Karpas-422 (cell line): ENCODE measurements at regions not wholly inside any gene's neighbourhood (a gene's known extent, or its start where the extent isn't known, plus 50 kb on each side); places are given as distances from the start of the nearest gene placed in this dataset.

Experiments
- DNase-seq: peaks from one replicate; pipeline ENCODE4 v3.0.0-alpha.2; 2015
- H2AFZ ChIP-seq: fragments of 200-600 bp; sonication (generic); 2 replicates; pipeline ENCODE4 v1.6.1; 2014; ENCODE audit warnings: antibody characterized with exemption, low read length, mixed read lengths
- H3K27ac ChIP-seq: fragments of 200-600 bp; sonication (generic); 2 replicates; pipeline ENCODE4 v1.5.1; 2014; ENCODE audit warnings: mild to moderate bottlenecking, low read length, moderate library complexity
- H3K27me3 ChIP-seq: fragments of 200-600 bp; sonication (generic); 2 replicates; pipeline ENCODE4 v1.6.1; 2014; ENCODE audit warnings: low read length, mixed read lengths
- H3K36me3 ChIP-seq: fragments of 200-600 bp; sonication (generic); 2 replicates; pipeline ENCODE4 v1.6.1; 2014; ENCODE audit warnings: low read length, mixed read lengths; ENCODE audit not compliant: insufficient read depth
- H3K4me1 ChIP-seq: fragments of 200-600 bp; sonication (generic); 2 replicates; pipeline ENCODE4 v1.6.1; 2014; ENCODE audit warnings: mild to moderate bottlenecking, low read length, mixed read lengths
- H3K4me2 ChIP-seq: fragments of 200-600 bp; sonication (generic); 2 replicates; pipeline ENCODE4 v1.6.1; 2014; ENCODE audit warnings: low read length, low read depth, mild to moderate bottlenecking; ENCODE audit not compliant: poor library complexity, severe bottlenecking
- H3K4me3 ChIP-seq: fragments of 200-600 bp; sonication (generic); 2 replicates; pipeline ENCODE4 v1.5.1; 2014; ENCODE audit warnings: mild to moderate bottlenecking, antibody characterized with exemption, low read length, mixed read lengths
- H3K79me2 ChIP-seq: fragments of 200-600 bp; sonication (generic); 2 replicates; pipeline ENCODE4 v1.6.1; 2014; ENCODE audit warnings: mild to moderate bottlenecking, low read length, mixed read lengths
- H3K9ac ChIP-seq: fragments of 200-600 bp; sonication (generic); 2 replicates; pipeline ENCODE4 v1.6.0; 2014; ENCODE audit warnings: low read length
- H3K9me2 ChIP-seq: fragments of 200-600 bp; sonication (generic), shearing (Covaris generic); replicated peaks from 2 replicates; pipeline ENCODE4 v1.6.0; 2014; ENCODE audit warnings: mild to moderate bottlenecking, low read length, moderate library complexity; ENCODE audit not compliant: insufficient read depth
- H3K9me3 ChIP-seq: fragments of 300-700, 200-600 bp; sonication (generic); 2 replicates; pipeline ENCODE4 v1.6.1; 2014; ENCODE audit warnings: low read length, mixed read lengths
- H4K20me1 ChIP-seq: fragments of 200-600 bp; sonication (generic); 2 replicates; pipeline ENCODE4 v1.6.1; 2014; ENCODE audit warnings: mild to moderate bottlenecking, antibody characterized with exemption, low read length, low read depth; ENCODE audit not compliant: insufficient read depth

DNA sequence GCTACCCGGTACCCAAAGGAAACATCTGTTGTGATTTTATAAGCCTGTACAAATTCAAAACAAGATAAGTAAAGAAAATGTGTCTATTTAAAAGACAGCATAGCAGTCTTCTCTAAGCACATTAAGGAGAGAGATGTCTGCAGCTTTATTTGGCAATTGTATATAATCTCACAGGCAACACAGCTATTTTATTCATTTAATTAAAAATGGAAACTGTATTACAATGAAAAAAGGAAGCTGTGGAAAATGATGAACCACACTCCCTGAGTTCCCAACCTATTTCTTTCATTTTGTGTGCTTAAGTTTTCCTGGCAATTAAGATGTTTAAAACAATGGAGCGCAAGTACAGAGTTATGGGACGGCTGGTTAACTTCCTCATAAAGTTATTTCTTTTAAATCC is 78.4 kb downstream of the CBLL2 start:
- H3K27me3 ChIP-seq = no peaks in the 10 kb centered on the region
- H3K27ac ChIP-seq = no peak overlapping the region
- no peaks in the 10 kb centered on the region for H4K20me1 ChIP-seq
- H3K9ac ChIP-seq = no peak overlapping the region
- no peak overlapping the region for H3K4me3 ChIP-seq
- H3K79me2 ChIP-seq = no peaks in the 10 kb centered on the region
- H3K4me1 ChIP-seq = no peaks in the 10 kb centered on the region
- no peaks in the 10 kb centered on the region for H3K9me2 ChIP-seq
- no peak overlapping the region for H2AFZ ChIP-seq
- no peak for DNase-seq
- no peak overlapping the region for H3K4me2 ChIP-seq
- no peaks in the 10 kb centered on the region for H3K9me3 ChIP-seq
- H3K36me3 ChIP-seq = no peaks in the 10 kb centered on the region

DNA sequence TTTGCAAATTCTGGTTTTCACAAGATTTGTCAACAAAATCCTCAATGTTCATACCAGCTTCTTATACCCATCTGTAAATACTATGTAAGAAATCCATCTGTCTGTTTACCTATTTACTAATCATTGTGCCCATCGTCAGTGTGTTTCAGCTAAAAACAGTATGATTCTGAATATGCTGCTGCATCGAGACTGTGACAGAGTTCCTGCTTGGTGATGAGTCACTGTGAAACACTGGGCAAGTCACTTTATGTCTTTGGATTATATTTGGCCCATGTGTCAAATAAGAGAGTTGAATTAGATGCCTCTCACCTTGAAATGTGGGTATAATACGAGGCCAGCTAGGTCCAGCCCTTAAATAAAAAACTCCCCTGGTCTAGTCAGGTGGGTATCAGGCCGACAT is 79.3 kb downstream of the CBLL2 start:
- H3K36me3 ChIP-seq = no peaks in the 10 kb centered on the region
- DNase-seq = no peak
- no peak overlapping the region for H2AFZ ChIP-seq
- no peaks in the 10 kb centered on the region for H3K9me3 ChIP-seq
- H3K4me1 ChIP-seq = no peaks in the 10 kb centered on the region
- H3K79me2 ChIP-seq = no peaks in the 10 kb centered on the region
- no peak overlapping the region for H3K27ac ChIP-seq
- no peaks in the 10 kb centered on the region for H3K9me2 ChIP-seq
- H4K20me1 ChIP-seq = no peaks in the 10 kb centered on the region
- no peak overlapping the region for H3K4me2 ChIP-seq
- no peak overlapping the region for H3K4me3 ChIP-seq
- no peak overlapping the region for H3K9ac ChIP-seq
- H3K27me3 ChIP-seq = no peaks in the 10 kb centered on the region

DNA sequence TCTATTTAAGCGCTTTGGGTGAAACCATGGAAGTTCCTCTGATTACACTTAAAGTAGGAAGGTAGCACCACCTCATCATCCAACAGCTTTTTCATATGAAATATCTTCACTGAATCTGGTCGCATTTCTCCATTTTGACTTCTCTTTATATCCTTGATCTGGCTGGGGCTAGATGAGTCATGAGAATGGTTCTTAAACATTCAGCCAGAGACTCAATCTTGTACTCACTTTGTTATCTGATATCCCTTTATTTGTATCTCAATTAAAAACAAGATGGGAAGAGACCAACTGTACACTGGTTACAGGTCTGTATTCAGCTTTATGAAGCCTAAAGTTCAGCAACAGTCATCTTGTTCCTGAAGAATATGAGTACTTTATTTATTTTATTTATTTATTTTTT is 84.9 kb downstream of the CBLL2 start:
- Histone ChIP-seq H3K36me3 (no peaks in the 10 kb centered on the region), H3K4me3 (no peak overlapping the region), H4K20me1 (no peaks in the 10 kb centered on the region), H3K9me3 (no peaks in the 10 kb centered on the region), H3K27ac (no peak overlapping the region), H2AFZ (no peak overlapping the region), H3K4me1 (no peaks in the 10 kb centered on the region), H3K79me2 (no peaks in the 10 kb centered on the region), H3K9me2 (no peaks in the 10 kb centered on the region), H3K4me2 (no peak overlapping the region), H3K27me3 (no peaks in the 10 kb centered on the region), H3K9ac (no peak overlapping the region)
- DNase-seq = no peak

DNA sequence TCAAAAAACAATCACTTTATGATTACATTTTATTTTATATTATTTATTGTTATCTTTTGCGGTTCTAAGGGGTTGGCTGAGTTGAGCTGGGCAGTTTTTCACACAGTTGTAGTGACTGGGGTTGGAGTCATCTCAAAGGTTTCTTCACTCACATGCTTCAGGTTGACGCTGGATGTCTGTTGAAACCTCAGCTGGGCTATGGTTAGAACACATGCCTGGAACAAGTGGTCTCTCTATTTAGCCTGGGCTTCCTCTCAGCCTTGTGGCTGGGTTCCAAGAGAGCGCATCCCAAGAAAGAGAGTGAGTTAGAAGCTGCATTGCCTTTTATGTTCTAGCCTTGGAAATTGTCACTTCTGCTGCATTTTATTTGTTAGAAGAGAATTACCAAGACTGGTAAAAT is 87.4 kb downstream of the CBLL2 start:
- Histone ChIP-seq H3K36me3 (no peaks in the 10 kb centered on the region), H3K4me3 (no peak overlapping the region)

DNA sequence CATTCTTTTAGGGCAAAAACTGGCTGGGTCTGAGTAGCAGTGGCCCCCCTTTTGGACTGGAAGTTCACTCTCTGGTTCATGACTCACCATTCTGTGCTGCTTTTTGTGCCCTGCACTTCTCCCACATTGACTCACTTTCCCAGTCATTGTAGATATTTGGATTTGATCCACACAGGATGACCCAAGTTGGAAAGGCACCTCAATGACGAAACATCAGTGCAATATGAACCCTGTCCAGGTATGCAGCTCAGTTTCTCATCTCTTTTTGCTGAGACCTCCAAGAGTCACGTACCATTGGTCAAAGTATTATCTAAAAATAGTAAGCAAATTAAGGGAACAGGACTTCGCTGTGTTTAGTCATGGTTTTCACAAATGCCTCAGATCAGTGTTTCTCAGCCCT is 92.7 kb downstream of the CBLL2 start:
- Histone ChIP-seq H3K4me2 (no peak overlapping the region), H3K9me2 (no peaks in the 10 kb centered on the region), H3K27me3 (no peaks in the 10 kb centered on the region)

More for the DNA sequence above, 87.4 kb downstream of the CBLL2 start:
- no peaks in the 10 kb centered on the region for H3K79me2 ChIP-seq
- H3K4me2 ChIP-seq = no peak overlapping the region
- DNase-seq = no peak
- no peaks in the 10 kb centered on the region for H4K20me1 ChIP-seq
- no peaks in the 10 kb centered on the region for H3K9me2 ChIP-seq
- no peaks in the 10 kb centered on the region for H3K9me3 ChIP-seq
- no peaks in the 10 kb centered on the region for H3K4me1 ChIP-seq
- no peak overlapping the region for H3K9ac ChIP-seq
- no peak overlapping the region for H3K27ac ChIP-seq
- H2AFZ ChIP-seq = no peak overlapping the region
- H3K27me3 ChIP-seq = no peaks in the 10 kb centered on the region

DNA sequence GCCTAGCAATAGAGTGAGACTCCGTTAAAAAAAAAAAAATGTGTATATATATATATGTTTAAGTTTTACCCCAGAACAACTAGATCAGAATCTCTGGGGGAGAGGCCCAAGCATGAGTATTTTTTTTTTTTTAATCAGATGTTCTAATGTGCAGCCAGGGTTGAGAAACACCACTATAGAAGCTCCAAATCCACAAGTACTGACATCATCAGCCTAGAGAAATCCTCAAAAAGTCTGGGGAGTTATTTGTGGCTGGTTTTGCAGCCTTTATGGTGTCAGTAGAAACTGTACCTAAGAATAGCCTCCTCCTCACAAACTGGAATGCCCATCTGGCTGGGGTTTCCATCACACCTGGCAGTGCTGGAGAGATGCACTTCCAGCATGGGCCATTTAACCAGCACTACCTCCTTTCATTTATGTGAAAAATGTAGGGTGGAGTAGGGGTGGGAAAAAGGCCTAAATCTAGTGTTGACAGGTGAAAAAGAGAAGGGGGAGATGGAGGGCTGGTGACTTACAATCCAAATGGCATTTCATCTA is 93.5 kb downstream of the CBLL2 start:
- H3K9ac ChIP-seq = no peak overlapping the region
- DNase-seq = no peak
- no peaks in the 10 kb centered on the region for H4K20me1 ChIP-seq
- H2AFZ ChIP-seq = no peak overlapping the region
- no peaks in the 10 kb centered on the region for H3K9me2 ChIP-seq
- no peak overlapping the region for H3K4me3 ChIP-seq
- no peaks in the 10 kb centered on the region for H3K27me3 ChIP-seq
- H3K4me1 ChIP-seq = no peaks in the 10 kb centered on the region
- H3K36me3 ChIP-seq = no peaks in the 10 kb centered on the region
- H3K27ac ChIP-seq = no peak overlapping the region
- no peaks in the 10 kb centered on the region for H3K79me2 ChIP-seq
- no peaks in the 10 kb centered on the region for H3K9me3 ChIP-seq
- no peak overlapping the region for H3K4me2 ChIP-seq

More for the DNA sequence above, 92.7 kb downstream of the CBLL2 start:
- no peak overlapping the region for H2AFZ ChIP-seq
- no peak overlapping the region for H3K9ac ChIP-seq
- no peaks in the 10 kb centered on the region for H4K20me1 ChIP-seq
- H3K9me3 ChIP-seq = no peaks in the 10 kb centered on the region
- no peaks in the 10 kb centered on the region for H3K4me1 ChIP-seq
- DNase-seq = no peak
- H3K36me3 ChIP-seq = no peaks in the 10 kb centered on the region
- H3K4me3 ChIP-seq = no peak overlapping the region
- no peaks in the 10 kb centered on the region for H3K79me2 ChIP-seq
- H3K27ac ChIP-seq = no peak overlapping the region

DNA sequence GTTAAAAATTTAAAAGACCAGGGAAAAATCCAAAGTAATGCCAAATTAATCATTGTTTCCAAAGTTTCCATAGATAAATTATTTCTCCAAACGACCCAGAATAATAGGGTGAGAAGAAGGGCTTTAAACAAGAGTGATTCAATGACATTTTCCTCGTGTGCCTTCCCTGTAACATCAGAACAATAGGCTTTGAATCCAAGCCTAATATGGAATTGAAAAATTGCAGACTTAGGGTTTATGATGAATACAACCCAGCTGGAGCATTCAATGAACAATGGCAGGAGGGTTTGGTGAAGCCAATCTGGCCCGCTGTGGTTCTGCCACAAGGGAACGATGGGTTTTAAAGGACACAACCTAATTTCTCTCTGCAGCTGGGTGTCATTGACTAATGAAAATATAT is 94.2 kb downstream of the CBLL2 start:
- Histone ChIP-seq H3K9me2 (no peaks in the 10 kb centered on the region), H4K20me1 (no peaks in the 10 kb centered on the region), H3K9me3 (no peaks in the 10 kb centered on the region), H3K9ac (no peak overlapping the region), H2AFZ (no peak overlapping the region), H3K79me2 (no peaks in the 10 kb centered on the region), H3K27ac (no peak overlapping the region), H3K36me3 (no peaks in the 10 kb centered on the region), H3K4me2 (no peak overlapping the region), H3K4me1 (no peaks in the 10 kb centered on the region), H3K27me3 (no peaks in the 10 kb centered on the region), H3K4me3 (no peak overlapping the region)
- no peak for DNase-seq

DNA sequence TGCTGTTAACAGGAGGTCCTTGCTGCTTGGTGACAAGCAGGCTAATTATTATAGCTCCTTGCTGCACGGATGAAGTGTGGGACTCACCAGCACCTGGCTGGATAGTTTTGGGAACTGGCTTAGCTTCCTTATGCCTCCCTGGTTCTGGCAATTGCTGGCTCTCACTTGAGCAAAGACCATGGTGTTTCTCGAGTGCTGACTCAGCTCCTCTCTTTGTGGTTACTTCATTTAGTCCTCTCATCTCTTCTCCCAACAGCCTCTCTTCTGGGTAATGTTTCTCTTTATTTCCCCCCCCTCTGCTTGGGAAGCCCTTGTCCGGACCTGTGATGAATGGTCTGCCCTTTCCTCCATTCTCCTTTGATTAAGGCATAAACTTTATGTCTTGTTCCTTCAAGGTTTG is 100.4 kb downstream of the CBLL2 start:
- Histone ChIP-seq H3K4me2 (no peak overlapping the region), H3K9me3 (no peaks in the 10 kb centered on the region), H3K36me3 (no peaks in the 10 kb centered on the region), H3K4me3 (no peak overlapping the region), H2AFZ (no peak overlapping the region), H3K9ac (no peak overlapping the region), H4K20me1 (no peaks in the 10 kb centered on the region), H3K79me2 (no peaks in the 10 kb centered on the region), H3K27ac (no peak overlapping the region), H3K4me1 (no peaks in the 10 kb centered on the region), H3K9me2 (no peaks in the 10 kb centered on the region), H3K27me3 (no peaks in the 10 kb centered on the region)
- DNase-seq = no peak

DNA sequence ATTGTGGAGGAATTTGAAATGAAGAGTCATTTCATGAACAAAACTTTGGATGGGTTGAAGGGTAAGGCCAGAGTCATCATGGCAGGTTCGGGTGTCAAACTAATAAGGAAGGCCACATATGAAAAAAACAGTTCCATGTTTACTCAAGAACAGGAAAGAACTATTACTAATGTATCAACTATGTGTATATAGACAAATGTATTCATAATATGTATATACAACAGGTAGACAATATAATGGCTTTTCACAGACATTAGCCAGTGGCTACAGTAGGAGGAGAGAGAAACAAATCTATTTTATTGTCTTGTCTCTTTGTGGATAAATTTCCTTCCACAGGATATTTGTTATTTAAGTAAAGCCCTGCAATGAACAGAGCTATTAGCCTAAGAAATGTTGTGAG is 101.1 kb downstream of the CBLL2 start:
- no peak for DNase-seq
- no peak overlapping the region for H2AFZ ChIP-seq
- H3K27me3 ChIP-seq = no peaks in the 10 kb centered on the region
- no peak overlapping the region for H3K9ac ChIP-seq
- H3K4me1 ChIP-seq = no peaks in the 10 kb centered on the region
- H3K36me3 ChIP-seq = no peaks in the 10 kb centered on the region
- H3K4me2 ChIP-seq = no peak overlapping the region
- no peak overlapping the region for H3K27ac ChIP-seq
- no peak overlapping the region for H3K4me3 ChIP-seq
- H3K9me2 ChIP-seq = no peaks in the 10 kb centered on the region
- H3K79me2 ChIP-seq = no peaks in the 10 kb centered on the region
- no peaks in the 10 kb centered on the region for H3K9me3 ChIP-seq
- H4K20me1 ChIP-seq = no peaks in the 10 kb centered on the region
